ENCODE measurements at regions not wholly inside any gene's neighbourhood (a gene's known extent, or its start where the extent isn't known, plus 50 kb on each side); places are given as distances from the start of the nearest gene placed in this dataset.

DNA sequence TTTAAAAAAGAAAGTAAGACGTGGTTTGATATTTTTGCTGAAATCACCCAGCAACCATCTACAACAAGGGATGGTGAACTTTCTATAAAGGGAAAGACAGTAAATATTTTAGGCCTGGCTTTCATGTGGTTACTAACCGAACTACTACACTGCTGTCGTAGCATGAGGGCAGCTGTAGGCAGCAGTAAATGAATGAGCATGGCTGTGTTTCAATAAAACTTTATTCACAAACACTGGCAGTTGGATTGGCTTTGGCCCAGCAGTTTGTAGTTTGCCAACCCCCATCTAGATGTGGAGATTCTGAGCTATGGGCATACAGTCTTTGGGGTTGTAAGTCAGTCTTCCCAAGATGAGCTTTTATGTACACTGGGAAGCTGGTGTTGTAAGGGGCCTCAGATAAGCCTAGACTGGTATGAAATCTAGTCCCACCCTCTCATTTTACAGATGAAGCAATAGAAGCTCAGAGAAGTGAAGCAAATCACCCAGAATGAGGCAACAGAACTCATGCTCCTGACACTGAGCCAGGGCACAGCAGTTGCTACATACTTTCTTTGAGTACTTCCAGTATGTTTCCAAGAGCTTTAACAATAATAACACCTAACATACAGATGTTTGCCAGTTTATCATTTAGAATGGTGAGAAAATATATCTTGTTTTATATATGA lies 204.4 kb downstream of the ADAMTS15 start:
- no peaks in the 10 kb centered on the region for H3K4me1 ChIP-seq (ENCODE audit: control insufficient read depth, insufficient read depth, low read length)
- H3K27ac ChIP-seq (ENCODE audit: extremely low read depth, low read depth, low read length) = no peak overlapping the region
- TF ChIP-seq ZNF335 (tag by site-specific recombination; conservative IDR thresholded peaks at IDR 0.05) (no peak), SP7 (tag by site-specific recombination; IDR thresholded peaks at IDR 0.05) (no peak), ZNF843 (tag by site-specific recombination; IDR thresholded peaks at IDR 0.05) (no peak), ZNF610 (tag by site-specific recombination; IDR thresholded peaks at IDR 0.05; ENCODE audit: borderline replicate concordance) (no peak), GLI4 (tag by site-specific recombination; IDR thresholded peaks at IDR 0.05) (no peak), SCRT1 (tag by site-specific recombination; IDR thresholded peaks at IDR 0.05; ENCODE audit: borderline replicate concordance) (no peak)
- TF ChIP-seq, protein P1, sequence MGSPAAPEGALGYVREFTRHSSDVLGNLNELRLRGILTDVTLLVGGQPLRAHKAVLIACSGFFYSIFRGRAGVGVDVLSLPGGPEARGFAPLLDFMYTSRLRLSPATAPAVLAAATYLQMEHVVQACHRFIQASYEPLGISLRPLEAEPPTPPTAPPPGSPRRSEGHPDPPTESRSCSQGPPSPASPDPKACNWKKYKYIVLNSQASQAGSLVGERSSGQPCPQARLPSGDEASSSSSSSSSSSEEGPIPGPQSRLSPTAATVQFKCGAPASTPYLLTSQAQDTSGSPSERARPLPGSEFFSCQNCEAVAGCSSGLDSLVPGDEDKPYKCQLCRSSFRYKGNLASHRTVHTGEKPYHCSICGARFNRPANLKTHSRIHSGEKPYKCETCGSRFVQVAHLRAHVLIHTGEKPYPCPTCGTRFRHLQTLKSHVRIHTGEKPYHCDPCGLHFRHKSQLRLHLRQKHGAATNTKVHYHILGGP (tag by site-specific recombination; IDR thresholded peaks at IDR 0.05) = no peak
- ChIA-PET CTCF (interaction anchor here (0.6 kb wide), 1 partner anchor 240 kb away, joined by 3 read pairs; no protein-coding TSS in a partner anchor), POLR2A (interaction anchor here (0.7 kb wide), 1 partner anchor 200 kb away, joined by 3 read pairs; no protein-coding TSS in a partner anchor)
- no peak overlapping the region for H3K4me3 ChIP-seq (ENCODE audit: low read depth, low read length)
- no peaks in the 10 kb centered on the region for H3K36me3 ChIP-seq (ENCODE audit: control insufficient read depth in 2 of 2, insufficient read depth in 1 of 2, low read length in 2 of 2)
- H3K9me3 ChIP-seq (ENCODE audit: control insufficient read depth, insufficient read depth, low read depth, low read length) = no peaks in the 10 kb centered on the region

DNA sequence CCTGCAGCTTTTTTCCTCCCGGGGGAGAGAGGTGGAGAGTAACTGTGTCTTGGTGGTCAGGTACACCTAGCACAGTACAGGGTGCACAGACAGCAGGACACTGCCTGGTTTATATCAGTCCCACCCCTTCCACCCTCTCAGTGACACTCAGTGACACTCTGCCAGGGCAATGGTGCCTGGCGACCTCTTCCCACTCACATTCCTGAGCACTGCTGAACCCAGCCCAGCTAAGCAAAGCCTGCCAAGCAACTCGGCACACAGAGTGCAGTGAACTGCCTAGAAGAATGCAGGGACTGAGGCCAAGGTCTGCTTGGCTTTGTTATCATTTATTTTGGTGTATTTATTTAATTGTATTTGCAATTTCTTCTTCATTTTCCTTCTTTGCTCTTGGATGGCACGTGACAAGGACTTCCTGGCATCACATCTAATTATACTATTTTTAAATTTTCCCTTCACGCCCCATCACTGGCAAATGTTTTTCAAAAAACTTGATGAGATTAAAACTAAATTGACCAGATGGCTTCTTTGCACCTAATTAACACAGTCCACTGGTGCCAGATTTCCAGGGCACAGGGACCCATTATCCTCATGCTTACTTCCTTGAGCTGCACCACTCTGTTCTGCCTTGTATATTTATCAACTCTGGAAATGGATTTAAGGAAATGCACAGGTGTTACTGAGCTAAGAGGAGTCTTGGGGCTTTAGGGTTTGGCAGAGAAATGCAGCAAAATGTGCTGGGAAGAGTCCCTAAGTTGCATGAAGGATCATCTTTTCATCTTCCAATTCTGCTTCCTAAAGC lies 205.6 kb downstream of the ADAMTS15 start:
- Histone ChIP-seq H3K36me3 (ENCODE audit: control insufficient read depth in 2 of 2, insufficient read depth in 1 of 2, low read length in 2 of 2) (no peaks in the 10 kb centered on the region), H3K9me3 (ENCODE audit: control insufficient read depth, insufficient read depth, low read depth, low read length) (no peaks in the 10 kb centered on the region), H3K4me3 (ENCODE audit: low read depth, low read length) (no peak overlapping the region), H3K4me1 (ENCODE audit: control insufficient read depth, insufficient read depth, low read length) (no peaks in the 10 kb centered on the region), H3K27ac (ENCODE audit: extremely low read depth, low read depth, low read length) (no peak overlapping the region)
- ChIA-PET CTCF (interaction anchor here (0.6 kb wide), 2 partner anchors 10 to 21 kb away, joined by 3 read pairs; no protein-coding TSS in a partner anchor), POLR2A (no interaction called here)
- TF ChIP-seq GLIS2 (tag by site-specific recombination; IDR thresholded peaks at IDR 0.05) (no peak), ZNF426 (tag by site-specific recombination; IDR thresholded peaks at IDR 0.05) (no peak)

- ChIA-PET CTCF (no interaction called here), POLR2A (no interaction called here)
- Histone ChIP-seq H3K36me3 (ENCODE audit: control insufficient read depth in 2 of 2, insufficient read depth in 1 of 2, low read length in 2 of 2) (no peaks in the 10 kb centered on the region), H3K4me1 (ENCODE audit: control insufficient read depth, insufficient read depth, low read length) (no peaks in the 10 kb centered on the region), H3K27ac (ENCODE audit: extremely low read depth, low read depth, low read length) (no peak overlapping the region), H3K9me3 (ENCODE audit: control insufficient read depth, insufficient read depth, low read depth, low read length) (no peaks in the 10 kb centered on the region), H3K4me3 (ENCODE audit: low read depth, low read length) (no peak overlapping the region)
- TF ChIP-seq ZNF571 (tag by site-specific recombination; IDR thresholded peaks at IDR 0.05) (no peak), ZBTB21 (tag by site-specific recombination; IDR thresholded peaks at IDR 0.05) (no peak), ZNF391 (tag by site-specific recombination; IDR thresholded peaks at IDR 0.05; ENCODE audit: borderline replicate concordance, low read depth) (no peak), ZNF521 (tag by site-specific recombination; IDR thresholded peaks at IDR 0.05) (no peak), ZNF791 (tag by site-specific recombination; IDR thresholded peaks at IDR 0.05) (no peak), BCL11A (tag by site-specific recombination; IDR thresholded peaks at IDR 0.05; ENCODE audit: low read depth) (no peak), ZNF473 (tag by site-specific recombination; IDR thresholded peaks at IDR 0.05) (no peak), ZNF169 (tag by site-specific recombination; IDR thresholded peaks at IDR 0.05) (no peak), KLF10 (tag by site-specific recombination; IDR thresholded peaks at IDR 0.05) (no peak), ZNF292 (tag by site-specific recombination; IDR thresholded peaks at IDR 0.05; ENCODE audit: borderline replicate concordance, low read depth) (no peak), OSR2 (tag by site-specific recombination; IDR thresholded peaks at IDR 0.05) (no peak), ZNF623 (tag by site-specific recombination; IDR thresholded peaks at IDR 0.05) (no peak), ZNF16 (tag by site-specific recombination; IDR thresholded peaks at IDR 0.05; ENCODE audit: low read depth) (no peak), ZNF600 (tag by site-specific recombination; IDR thresholded peaks at IDR 0.05) (no peak)
- TF ChIP-seq, protein P2, sequence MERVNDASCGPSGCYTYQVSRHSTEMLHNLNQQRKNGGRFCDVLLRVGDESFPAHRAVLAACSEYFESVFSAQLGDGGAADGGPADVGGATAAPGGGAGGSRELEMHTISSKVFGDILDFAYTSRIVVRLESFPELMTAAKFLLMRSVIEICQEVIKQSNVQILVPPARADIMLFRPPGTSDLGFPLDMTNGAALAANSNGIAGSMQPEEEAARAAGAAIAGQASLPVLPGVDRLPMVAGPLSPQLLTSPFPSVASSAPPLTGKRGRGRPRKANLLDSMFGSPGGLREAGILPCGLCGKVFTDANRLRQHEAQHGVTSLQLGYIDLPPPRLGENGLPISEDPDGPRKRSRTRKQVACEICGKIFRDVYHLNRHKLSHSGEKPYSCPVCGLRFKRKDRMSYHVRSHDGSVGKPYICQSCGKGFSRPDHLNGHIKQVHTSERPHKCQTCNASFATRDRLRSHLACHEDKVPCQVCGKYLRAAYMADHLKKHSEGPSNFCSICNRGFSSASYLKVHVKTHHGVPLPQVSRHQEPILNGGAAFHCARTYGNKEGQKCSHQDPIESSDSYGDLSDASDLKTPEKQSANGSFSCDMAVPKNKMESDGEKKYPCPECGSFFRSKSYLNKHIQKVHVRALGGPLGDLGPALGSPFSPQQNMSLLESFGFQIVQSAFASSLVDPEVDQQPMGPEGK (tag by site-specific recombination; IDR thresholded peaks at IDR 0.05) = no peak
- TF ChIP-seq, protein P3, sequence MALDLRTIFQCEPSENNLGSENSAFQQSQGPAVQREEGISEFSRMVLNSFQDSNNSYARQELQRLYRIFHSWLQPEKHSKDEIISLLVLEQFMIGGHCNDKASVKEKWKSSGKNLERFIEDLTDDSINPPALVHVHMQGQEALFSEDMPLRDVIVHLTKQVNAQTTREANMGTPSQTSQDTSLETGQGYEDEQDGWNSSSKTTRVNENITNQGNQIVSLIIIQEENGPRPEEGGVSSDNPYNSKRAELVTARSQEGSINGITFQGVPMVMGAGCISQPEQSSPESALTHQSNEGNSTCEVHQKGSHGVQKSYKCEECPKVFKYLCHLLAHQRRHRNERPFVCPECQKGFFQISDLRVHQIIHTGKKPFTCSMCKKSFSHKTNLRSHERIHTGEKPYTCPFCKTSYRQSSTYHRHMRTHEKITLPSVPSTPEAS (tag by site-specific recombination; IDR thresholded peaks at IDR 0.05) = no peak
These were observed 206.9 kb downstream of the ADAMTS15 start for GRCh38 chr11:130655300-130655699.
